Uterus (tissue), 3 donors: ENCODE measurements at regions not wholly inside any gene's neighbourhood (a gene's known extent, or its start where the extent isn't known, plus 50 kb on each side); places are given as distances from the start of the nearest gene placed in this dataset.

ENCODE experiments used
- DNase-seq, 2 donors: peaks; one replicate each; pipeline ENCODE4 v3.0.0-alpha.2; 2019 to 2020
- H3K27ac ChIP-seq, 2 donors: fragments of 200-600 bp; sonication (generic); 1 replicate in 1 of 2; 2 replicates in 1 of 2; pipeline ENCODE4 v1.5.1; 2016 to 2018
- H3K27me3 ChIP-seq, 2 donors: fragments of 200-600 bp; sonication (generic); one replicate each; pipeline ENCODE4 v1.5.1; 2018 to 2019; ENCODE audit warnings: control low read depth in 1 of 2
- H3K36me3 ChIP-seq, 2 donors: fragments of 200-600 bp; sonication (generic); one replicate each; pipeline ENCODE4 v1.5.1; 2019; ENCODE audit warnings: control low read depth in 1 of 2
- H3K4me1 ChIP-seq, 2 donors: fragments of 200-600 bp; sonication (generic); one replicate each; pipeline ENCODE4 v1.5.1; 2018 to 2019; ENCODE audit warnings: control low read depth in 1 of 2
- H3K4me3 ChIP-seq, 2 donors: fragments of 200-600 bp; sonication (generic); 1 replicate in 1 of 2; 2 replicates in 1 of 2; pipeline ENCODE4 v1.5.1; 2018 to 2019; ENCODE audit warnings: mild to moderate bottlenecking in 1 of 2
- H3K9me3 ChIP-seq, 2 donors: fragments of 200-600 bp; sonication (generic); one replicate each; pipeline ENCODE4 v1.5.1; 2019; ENCODE audit warnings: control low read depth in 1 of 2
- POLR2A ChIP-seq, 2 donors: fragments of 450-650 bp; IDR thresholded peaks; one replicate each; pipeline ENCODE4 v1.6.1; 2016; ENCODE audit warnings: antibody characterized with exemption in 2 of 2, mild to moderate bottlenecking in 1 of 2, moderate library complexity in 1 of 2
- intact Hi-C: fragments of 100-400 bp; cut with DNase I; formaldehyde crosslinking; loops from one replicate; pipeline ENCODE4 v1.15.1; 2023; ENCODE audit warnings: low total_unique reads
- TF ChIP-seq, protein P1 (sequence below), 4 experiments: fragments of 200-600 bp in 2 of 4; fragments of 450-650 bp in 2 of 4; sonication (generic) in 2 of 4; IDR thresholded peaks; one replicate each; pipeline ENCODE4 v1.5.1; 2016 to 2019; ENCODE audit warnings: antibody characterized with exemption in 4 of 4, mild to moderate bottlenecking in 2 of 4, moderate library complexity in 1 of 4
- donor health status: DM: yes; HTN: yes; CAD: no.

DNA sequence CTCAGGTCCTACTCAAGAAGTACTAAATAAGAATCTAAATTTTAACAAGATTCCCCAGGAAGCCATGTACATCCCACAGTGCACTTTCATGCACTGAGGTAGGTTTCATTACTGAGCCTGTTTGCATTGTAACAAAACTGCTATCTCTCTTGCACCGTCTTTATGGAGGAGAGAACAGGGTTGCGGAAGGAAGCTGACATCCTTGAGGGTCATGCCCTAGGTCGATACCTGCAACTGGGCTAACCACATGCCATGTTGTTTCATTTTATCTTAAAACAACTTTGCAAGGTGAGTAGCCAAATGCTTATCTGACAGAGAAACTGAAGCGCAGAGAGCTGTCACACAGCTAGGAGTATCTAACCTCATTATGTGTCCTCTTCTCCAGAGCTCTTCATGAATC is 656.3 kb upstream of the TENM4 start:
- no peak for DNase-seq
- Histone ChIP-seq H3K27ac (no peak overlapping the region), H3K36me3 (no peaks in the 10 kb centered on the region), H3K4me3 (no peak overlapping the region), H3K4me1 (no peaks in the 10 kb centered on the region), H3K9me3 (no peaks in the 10 kb centered on the region), H3K27me3 (no peaks in the 10 kb centered on the region)
- intact Hi-C loops = no loop called here
- TF ChIP-seq, protein P1, sequence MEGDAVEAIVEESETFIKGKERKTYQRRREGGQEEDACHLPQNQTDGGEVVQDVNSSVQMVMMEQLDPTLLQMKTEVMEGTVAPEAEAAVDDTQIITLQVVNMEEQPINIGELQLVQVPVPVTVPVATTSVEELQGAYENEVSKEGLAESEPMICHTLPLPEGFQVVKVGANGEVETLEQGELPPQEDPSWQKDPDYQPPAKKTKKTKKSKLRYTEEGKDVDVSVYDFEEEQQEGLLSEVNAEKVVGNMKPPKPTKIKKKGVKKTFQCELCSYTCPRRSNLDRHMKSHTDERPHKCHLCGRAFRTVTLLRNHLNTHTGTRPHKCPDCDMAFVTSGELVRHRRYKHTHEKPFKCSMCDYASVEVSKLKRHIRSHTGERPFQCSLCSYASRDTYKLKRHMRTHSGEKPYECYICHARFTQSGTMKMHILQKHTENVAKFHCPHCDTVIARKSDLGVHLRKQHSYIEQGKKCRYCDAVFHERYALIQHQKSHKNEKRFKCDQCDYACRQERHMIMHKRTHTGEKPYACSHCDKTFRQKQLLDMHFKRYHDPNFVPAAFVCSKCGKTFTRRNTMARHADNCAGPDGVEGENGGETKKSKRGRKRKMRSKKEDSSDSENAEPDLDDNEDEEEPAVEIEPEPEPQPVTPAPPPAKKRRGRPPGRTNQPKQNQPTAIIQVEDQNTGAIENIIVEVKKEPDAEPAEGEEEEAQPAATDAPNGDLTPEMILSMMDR (IDR thresholded peaks at IDR 0.05) = no peak
- TF ChIP-seq POLR2A (IDR thresholded peaks at IDR 0.05) = no peak

DNA sequence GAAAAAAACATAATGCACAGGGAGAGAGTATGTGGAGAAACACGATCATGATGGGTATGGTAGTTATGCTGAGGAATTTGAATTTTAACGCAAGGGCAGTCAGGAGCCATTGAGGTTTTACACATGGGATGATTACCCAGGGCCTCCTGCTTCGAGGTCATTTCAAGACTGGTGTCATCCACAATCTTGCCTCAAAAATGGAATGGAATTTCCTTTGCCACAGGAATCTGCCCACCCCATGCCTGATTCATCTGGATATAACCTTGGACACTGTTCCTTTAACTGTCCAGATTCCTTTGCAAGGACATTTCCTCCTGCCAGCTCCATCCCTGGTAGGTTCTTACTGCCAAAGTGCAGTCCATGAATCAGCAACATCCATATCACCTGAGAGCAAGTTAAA is 655.9 kb upstream of the TENM4 start:
- intact Hi-C loops = no loop called here
- TF ChIP-seq, protein P1 (IDR thresholded peaks at IDR 0.05) = no peak
- no peak for TF ChIP-seq POLR2A (IDR thresholded peaks at IDR 0.05)

DNA sequence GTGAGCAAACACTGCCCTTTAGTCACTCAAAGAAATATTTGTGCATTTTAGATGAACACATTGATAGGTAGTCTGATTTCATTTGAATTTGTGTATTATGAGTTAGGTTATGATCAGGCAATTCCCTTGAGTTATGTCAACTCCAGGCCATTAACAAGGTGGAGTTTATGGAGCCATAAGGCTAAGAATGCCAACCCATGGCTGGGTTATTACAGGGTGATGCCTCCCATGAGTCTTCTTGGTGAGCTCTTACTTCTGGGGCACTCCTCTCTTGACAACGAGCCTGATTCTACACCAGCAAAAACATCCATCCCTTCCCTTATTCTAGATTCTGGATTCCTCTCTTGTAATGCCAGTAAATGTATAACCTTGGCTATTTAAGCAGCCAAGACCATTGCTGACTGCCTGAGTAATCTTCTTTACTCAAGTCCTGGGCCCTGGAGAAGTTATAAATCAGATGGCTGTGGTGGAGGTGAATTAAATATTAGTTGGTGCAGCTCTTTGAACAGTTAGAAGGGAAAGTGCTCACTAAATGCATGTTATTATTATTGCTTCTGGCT is 645.7 kb upstream of the TENM4 start:
- H3K9me3 ChIP-seq = no peaks in the 10 kb centered on the region
- no peak overlapping the region for H3K27ac ChIP-seq
- no peaks in the 10 kb centered on the region for H3K36me3 ChIP-seq
- H3K27me3 ChIP-seq = no peaks in the 10 kb centered on the region
- no peak overlapping the region for H3K4me3 ChIP-seq
- no peak for DNase-seq
- no peaks in the 10 kb centered on the region for H3K4me1 ChIP-seq
- intact Hi-C loops = no loop called here
- TF ChIP-seq POLR2A (IDR thresholded peaks at IDR 0.05) = no peak
- TF ChIP-seq, protein P1 (IDR thresholded peaks at IDR 0.05) = no peak

More for the DNA sequence above, 655.9 kb upstream of the TENM4 start:
- Histone ChIP-seq H3K4me1 (no peaks in the 10 kb centered on the region), H3K27me3 (no peaks in the 10 kb centered on the region), H3K9me3 (no peaks in the 10 kb centered on the region), H3K36me3 (no peaks in the 10 kb centered on the region), H3K27ac (no peak overlapping the region), H3K4me3 (no peak overlapping the region)
- no peak for DNase-seq

DNA sequence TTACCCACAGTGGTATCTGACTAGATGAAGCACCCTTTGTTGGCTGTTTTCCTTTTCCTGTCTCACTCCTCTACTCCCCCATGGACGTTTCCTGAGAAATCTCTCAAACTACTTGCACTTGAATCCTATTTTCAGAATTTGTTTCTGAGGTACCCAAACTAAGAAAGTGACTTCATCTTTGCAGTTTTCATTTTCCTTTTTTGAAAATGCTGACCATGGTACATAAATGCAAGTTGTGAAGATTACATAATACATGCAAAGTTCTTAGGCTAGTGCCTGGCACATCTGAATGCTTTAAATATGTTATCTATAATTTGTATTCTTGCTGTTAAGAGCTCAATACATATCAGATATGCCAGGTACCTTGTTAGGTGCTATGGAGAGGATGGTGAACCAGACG is 644.7 kb upstream of the TENM4 start:
- Histone ChIP-seq H3K4me3 (no peak overlapping the region), H3K27me3 (no peaks in the 10 kb centered on the region), H3K9me3 (no peaks in the 10 kb centered on the region), H3K36me3 (no peaks in the 10 kb centered on the region), H3K4me1 (no peaks in the 10 kb centered on the region), H3K27ac (no peak overlapping the region)
- intact Hi-C loops = no loop called here
- DNase-seq = no peak
- TF ChIP-seq, protein P1 (IDR thresholded peaks at IDR 0.05) = no peak
- no peak for TF ChIP-seq POLR2A (IDR thresholded peaks at IDR 0.05)

DNA sequence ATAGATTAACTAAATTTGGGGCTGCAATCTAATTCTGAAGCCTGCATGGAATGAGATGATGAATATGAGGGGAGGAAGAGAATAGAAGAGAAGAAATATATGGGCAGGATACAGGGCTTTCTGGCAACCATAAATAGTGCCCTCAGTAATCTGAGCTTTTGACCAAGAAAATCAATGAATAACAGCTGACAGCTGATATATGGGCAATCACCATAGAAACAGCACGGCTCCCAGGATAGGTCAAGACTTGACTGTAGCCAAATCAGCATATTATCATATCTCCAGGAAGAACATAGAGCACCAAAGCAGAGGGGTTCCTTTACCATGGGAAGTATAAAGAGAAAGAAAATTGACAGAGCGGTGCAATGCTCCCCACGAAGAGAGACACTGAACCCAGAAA is 643.8 kb upstream of the TENM4 start:
- TF ChIP-seq, protein P1 (IDR thresholded peaks at IDR 0.05) = no peak
- no peak for TF ChIP-seq POLR2A (IDR thresholded peaks at IDR 0.05)
- no peak overlapping the region for H3K27ac ChIP-seq
- no peak for DNase-seq
- H3K9me3 ChIP-seq = no peaks in the 10 kb centered on the region
- no peak overlapping the region for H3K4me3 ChIP-seq
- intact Hi-C loops = no loop called here
- no peaks in the 10 kb centered on the region for H3K36me3 ChIP-seq
- no peaks in the 10 kb centered on the region for H3K27me3 ChIP-seq
- no peaks in the 10 kb centered on the region for H3K4me1 ChIP-seq
